NB4 (cell line): ENCODE measurements at regions not wholly inside any gene's neighbourhood (a gene's known extent, or its start where the extent isn't known, plus 50 kb on each side); places are given as distances from the start of the nearest gene placed in this dataset.

Experiments used
- DNase-seq: peaks from one replicate; pipeline ENCODE4 v3.0.0; 2010; ENCODE audit warnings: low read depth
- H3K4me3 ChIP-seq: one replicate; pipeline ENCODE4 v1.5.1; 2011; ENCODE audit warnings: mild to moderate bottlenecking, low read depth, low read length, moderate library complexity
- MYC ChIP-seq: IDR thresholded peaks from 2 replicates; pipeline ENCODE4 v1.6.1; 2011; ENCODE audit warnings: low read depth, low read length
- POLR2A ChIP-seq: IDR thresholded peaks from 2 replicates; pipeline ENCODE4 v1.6.1; 2011; ENCODE audit warnings: mild to moderate bottlenecking; ENCODE audit not compliant: insufficient read length; ENCODE audit errors: extremely low read depth
- TF ChIP-seq, protein P1 (sequence below): IDR thresholded peaks from one replicate; pipeline ENCODE4 v1.5.1; 2012; ENCODE audit warnings: low read depth, low read length
- TF ChIP-seq, protein P2 (sequence below): IDR thresholded peaks from 2 replicates; pipeline ENCODE4 v1.6.1; 2011; ENCODE audit warnings: low read depth, low read length

DNA sequence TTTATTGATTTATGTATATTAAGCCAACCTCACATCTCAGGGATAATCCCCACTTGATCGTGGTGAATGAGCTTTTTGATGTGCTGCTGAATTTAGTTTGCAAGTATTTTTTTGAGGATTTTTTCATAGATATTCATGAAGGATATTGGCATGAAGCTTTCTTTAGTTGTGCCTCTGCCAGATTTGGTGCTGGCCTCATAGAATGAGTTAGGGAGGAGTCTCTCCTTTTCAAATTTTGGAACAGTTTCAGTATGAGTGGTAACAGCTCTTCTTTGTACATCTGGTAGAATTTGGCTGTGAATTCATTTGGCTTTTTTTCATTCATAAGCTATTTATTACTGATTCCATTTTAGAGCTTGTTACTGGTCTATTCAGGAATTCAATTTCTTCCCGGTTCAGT is 197.2 kb upstream of the NDST4 start:
- TF ChIP-seq POLR2A = no peak
- TF ChIP-seq MYC = no peak
- TF ChIP-seq, protein P1, sequence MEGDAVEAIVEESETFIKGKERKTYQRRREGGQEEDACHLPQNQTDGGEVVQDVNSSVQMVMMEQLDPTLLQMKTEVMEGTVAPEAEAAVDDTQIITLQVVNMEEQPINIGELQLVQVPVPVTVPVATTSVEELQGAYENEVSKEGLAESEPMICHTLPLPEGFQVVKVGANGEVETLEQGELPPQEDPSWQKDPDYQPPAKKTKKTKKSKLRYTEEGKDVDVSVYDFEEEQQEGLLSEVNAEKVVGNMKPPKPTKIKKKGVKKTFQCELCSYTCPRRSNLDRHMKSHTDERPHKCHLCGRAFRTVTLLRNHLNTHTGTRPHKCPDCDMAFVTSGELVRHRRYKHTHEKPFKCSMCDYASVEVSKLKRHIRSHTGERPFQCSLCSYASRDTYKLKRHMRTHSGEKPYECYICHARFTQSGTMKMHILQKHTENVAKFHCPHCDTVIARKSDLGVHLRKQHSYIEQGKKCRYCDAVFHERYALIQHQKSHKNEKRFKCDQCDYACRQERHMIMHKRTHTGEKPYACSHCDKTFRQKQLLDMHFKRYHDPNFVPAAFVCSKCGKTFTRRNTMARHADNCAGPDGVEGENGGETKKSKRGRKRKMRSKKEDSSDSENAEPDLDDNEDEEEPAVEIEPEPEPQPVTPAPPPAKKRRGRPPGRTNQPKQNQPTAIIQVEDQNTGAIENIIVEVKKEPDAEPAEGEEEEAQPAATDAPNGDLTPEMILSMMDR = no peak
- H3K4me3 ChIP-seq = no peak overlapping the region
- DNase-seq = no peak

DNA sequence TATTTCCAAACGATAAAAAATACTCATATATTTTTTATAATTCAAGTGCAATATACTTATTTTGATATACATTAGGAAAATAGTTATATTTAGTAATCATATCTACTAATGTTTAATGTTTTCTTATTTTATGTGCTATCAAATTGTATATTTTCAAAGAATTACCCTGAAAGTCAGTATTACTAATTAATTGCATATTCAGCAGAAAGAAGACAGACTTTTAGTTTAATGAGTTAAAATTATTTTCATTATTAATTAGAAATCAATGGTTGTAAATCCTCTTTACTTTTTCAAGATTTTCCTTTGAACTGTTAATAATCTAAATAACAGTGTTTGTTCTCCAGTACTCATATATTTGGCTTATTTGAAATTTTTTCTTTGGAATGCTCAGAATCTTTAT is 181.3 kb upstream of the NDST4 start:
- DNase-seq = no peak
- H3K4me3 ChIP-seq = no peak overlapping the region
- no peak for TF ChIP-seq MYC
- TF ChIP-seq, protein P1 = no peak
- TF ChIP-seq, protein P2, sequence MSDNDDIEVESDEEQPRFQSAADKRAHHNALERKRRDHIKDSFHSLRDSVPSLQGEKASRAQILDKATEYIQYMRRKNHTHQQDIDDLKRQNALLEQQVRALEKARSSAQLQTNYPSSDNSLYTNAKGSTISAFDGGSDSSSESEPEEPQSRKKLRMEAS = no peak
- no peak for TF ChIP-seq POLR2A

DNA sequence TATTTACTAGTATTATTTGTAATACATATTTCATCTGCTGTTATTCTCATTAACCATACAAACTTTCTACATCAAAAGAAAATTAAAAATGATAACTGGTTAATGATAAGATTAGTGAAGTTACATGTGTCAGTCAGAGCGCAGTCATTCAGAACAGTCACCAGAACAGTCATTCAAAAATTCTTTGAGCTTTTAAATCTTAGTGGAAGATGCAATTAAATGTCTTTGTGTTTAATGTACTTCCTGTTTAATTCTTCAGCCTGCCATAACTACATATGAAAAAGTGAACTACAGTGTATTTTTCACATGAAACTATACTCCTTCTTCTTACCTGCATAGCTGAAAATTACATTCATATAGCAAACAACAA is 179.7 kb upstream of the NDST4 start:
- H3K4me3 ChIP-seq = no peak overlapping the region
- no peak for DNase-seq
- TF ChIP-seq MYC (no peak), POLR2A (no peak)
- TF ChIP-seq, protein P1 = no peak
- TF ChIP-seq, protein P2 = no peak

DNA sequence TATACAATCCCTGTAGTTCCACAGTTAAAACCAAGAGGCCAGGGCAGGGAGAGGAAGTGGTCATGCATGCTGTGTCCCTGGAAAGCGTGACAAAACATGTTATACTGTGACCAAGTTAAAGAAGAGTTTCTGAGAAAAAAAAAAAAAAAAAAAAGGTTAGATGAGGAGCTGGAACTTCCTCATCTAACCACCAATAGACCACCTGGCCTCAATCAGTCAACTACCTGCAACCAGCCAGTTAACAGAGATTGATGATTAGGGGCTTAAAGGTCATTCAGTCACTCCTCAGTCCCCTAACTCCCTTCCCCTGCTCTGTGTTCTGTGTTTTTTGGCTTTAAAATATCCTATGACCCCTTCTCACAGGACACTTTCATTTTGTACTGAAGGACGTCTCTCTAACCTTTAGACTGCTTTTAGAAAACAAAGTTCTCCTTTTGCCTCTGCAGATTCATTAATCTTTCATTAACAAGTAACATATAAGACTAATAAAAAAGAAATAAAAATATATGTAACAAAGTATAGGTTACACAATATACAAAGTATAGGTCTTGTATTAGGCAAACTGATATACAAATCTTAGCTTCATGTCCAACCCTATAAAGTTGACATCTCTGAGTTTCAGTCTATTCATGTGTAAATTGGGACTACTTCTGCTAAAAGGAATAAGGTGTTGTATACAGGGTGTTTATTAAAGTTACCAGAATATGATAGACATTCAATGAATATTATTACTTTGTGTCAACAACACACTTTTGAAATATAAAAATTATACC is 179.1 kb upstream of the NDST4 start:
- TF ChIP-seq POLR2A = no peak
- TF ChIP-seq, protein P1 = no peak
- TF ChIP-seq MYC = no peak
- TF ChIP-seq, protein P2 = no peak
- no peak for DNase-seq
- H3K4me3 ChIP-seq = no peak overlapping the region

DNA sequence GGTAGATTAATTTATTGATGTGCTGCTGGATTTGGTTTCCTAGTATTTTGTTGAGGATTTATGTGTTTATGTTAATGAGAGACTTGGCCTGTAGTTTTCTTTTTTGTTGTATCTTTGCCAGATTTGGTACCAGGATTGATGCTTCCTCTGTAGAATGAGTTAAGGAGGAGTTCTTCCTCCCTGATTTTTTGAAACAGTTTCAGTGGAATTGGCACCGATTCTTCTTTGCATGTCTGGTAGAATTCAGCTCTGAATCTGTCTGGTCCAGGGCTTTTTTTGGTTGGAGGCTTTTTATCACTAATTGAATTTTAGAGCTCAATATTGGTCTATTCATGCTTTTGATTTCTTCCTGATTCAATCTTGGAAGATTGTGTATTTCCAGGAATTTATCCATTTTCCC is 174.0 kb upstream of the NDST4 start:
- DNase-seq = no peak
- TF ChIP-seq MYC (no peak), POLR2A (no peak)
- TF ChIP-seq, protein P2 = no peak
- TF ChIP-seq, protein P1 = no peak
- no peak overlapping the region for H3K4me3 ChIP-seq
